HG03460 (cell line): ENCODE measurements at regions not wholly inside any gene's neighbourhood (a gene's known extent, or its start where the extent isn't known, plus 50 kb on each side); places are given as distances from the start of the nearest gene placed in this dataset.

ENCODE experiments used
- ATAC-seq: cut with Tn5 transposase; IDR thresholded peaks from one replicate; pipeline ENCODE4 v1.9.1; 2021; ENCODE audit not compliant: unreplicated experiment

DNA sequence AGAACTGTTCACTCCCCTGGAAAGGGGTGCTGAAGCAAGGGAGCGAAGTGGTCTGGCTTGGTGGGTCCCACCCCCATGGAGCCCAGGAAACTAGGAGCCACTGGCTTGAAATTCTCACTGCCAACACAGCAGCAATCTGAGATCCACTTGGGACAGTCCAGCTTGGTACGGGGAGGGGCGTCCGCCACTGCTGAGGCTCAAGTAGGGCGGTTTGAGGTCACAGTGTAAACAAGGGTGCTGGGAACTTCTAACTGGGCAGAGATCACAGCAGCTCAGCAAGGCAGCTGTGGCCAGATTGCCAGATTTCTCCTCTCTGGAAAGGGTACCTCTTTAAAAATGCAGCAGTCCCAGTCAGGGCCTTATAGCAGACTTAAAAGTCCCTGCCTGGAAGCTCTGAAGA lies 53.9 kb upstream of the GALNTL6 start:
- ATAC-seq = no peak

DNA sequence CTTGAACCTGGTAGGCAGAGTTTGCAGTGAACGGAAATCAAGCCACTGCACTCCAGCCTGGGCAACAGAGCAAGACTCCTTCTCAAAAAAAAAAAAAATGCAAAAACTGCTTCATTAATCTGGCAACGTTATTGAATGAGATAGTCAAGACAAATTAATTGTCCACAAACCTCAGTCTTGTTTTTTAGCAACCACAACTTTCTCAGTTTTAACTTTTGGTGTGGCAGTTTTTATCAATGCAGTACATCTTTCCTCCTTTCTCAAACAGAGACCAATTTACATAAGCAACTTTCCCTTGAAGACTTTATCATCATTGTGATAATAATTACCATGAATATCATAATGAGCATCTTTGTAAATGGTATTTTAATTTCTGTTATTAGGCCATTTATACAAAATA lies 61.7 kb upstream of the GALNTL6 start:
- ATAC-seq = no peak

DNA sequence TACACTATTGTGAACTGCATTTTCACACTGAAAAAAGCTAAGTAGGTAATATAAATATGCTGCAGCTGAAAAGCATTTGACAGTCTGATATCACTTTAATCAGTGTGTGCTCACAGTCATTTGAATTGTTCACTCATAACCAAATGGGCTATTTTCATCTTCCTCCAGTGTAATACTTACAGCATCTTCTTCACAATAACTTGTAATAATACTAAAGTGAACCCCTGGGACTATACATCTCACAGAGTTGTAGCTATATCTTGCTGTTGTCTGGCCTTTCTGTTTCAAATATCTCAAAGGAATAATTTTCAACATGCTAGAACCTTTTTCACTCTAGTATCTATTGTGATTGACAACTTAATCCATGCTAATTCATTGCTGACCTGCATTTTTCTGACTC lies 66.8 kb upstream of the GALNTL6 start:
- no peak for ATAC-seq

DNA sequence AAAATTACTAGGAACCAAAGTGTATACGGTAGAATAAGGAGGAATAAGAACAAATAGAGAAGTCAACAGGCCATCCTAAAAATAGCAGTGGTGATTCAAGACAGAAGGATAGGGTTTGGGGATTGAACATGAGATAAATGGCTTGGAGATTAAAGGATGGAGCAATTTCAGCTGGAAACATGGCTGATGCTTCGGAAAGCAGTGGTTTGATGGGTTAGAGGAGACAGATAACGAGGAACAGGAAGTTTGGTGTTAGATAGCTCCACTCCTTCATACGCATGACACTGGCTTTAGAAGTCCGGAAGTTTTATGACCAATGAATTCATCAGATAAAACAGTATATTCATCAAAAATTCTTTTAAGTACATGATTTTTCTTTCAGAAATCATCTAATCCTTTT lies 70.8 kb upstream of the GALNTL6 start:
- no peak for ATAC-seq

DNA sequence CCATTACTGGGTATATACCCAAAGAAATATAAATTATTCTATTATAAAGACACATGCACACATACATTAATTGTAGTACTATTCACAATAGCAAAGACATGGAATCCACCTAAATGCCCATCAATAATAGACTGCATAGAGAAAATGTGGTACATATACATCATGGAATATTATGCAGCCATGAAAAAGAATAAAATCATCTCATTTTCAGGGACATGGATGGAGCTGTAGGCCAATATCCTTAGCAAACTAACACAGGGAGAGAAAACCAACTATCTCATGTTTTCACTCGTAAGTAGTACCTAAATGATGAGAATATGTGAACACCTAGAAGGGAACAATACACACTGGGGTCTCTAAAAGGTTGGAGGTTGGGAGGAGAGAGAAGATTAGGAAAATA lies 86.0 kb upstream of the GALNTL6 start:
- ATAC-seq = no peak

DNA sequence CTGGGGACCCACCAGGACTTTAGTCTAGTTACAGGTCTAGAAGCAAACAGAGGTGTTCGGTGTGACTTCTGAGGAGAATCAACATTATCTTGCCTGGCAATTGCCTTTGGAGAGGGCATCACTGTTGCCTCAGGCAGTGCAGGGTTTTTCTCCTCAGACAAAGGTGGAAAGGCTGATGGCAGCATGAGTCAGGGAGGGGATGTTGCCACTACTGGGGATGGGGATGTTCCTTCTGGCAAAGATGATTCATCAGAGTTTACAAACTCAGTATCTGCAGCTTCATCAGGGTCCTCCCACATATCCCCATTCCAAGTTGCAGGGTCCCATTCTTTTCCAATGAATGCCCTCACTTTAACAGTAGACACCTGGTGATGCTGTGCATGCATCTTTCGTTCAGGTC lies 91.3 kb upstream of the GALNTL6 start:
- ATAC-seq = no peak

DNA sequence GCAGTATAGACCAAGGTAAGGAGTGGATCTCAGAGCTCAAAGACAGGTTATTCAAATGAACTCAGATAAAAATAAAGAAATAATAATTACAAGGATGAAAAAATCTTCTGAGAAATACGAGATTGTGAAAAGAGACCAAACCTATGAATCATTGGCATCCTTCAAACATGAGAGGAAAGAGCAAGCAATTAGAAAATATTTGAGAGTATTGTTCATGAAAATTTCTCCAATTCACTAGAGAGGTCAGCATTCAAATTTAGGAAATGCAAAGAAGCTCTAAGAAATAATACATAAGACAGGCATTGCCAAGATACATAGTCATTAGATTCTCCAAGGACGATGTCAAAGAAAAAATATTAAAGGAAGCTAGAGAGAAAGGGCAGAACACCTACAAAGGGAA lies 93.5 kb upstream of the GALNTL6 start:
- no peak for ATAC-seq

DNA sequence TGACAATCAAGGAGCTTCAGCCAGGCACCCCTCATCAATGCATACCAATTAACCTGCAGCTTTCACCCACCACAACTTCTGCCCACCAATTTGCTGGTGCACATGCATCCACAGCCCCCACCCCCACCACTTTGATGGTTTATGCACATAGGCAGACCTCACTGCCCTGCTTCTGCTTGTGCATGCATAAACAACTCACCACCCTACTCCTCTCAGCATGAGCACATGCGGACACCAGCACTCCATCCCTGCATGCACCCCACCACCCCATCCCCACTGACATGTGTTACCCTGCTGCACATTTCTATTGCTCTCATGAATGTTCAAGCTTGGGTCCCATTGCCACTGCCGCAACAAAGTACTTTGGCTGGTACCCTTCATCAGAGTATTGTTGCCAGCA lies 94.5 kb upstream of the GALNTL6 start:
- no peak for ATAC-seq

DNA sequence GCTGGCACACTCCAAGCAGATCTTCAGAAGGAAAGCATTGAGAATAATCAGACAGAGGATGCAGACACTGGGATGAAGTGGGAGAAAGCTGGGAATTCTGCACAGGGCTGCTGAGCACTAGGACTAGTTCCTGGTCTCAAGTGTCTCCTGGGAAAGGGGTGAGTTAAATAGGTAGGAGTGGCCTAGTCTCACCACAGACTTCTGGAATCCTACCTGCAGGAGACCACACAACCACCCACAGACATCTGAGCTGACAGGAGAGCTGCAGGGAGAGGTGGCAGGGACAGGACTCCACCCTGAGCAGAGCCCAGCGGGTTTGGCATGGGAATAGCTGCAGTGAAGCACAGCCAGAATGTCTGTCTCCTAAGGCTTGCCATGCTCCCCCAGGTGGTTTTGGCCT lies 95.1 kb upstream of the GALNTL6 start:
- no peak for ATAC-seq

DNA sequence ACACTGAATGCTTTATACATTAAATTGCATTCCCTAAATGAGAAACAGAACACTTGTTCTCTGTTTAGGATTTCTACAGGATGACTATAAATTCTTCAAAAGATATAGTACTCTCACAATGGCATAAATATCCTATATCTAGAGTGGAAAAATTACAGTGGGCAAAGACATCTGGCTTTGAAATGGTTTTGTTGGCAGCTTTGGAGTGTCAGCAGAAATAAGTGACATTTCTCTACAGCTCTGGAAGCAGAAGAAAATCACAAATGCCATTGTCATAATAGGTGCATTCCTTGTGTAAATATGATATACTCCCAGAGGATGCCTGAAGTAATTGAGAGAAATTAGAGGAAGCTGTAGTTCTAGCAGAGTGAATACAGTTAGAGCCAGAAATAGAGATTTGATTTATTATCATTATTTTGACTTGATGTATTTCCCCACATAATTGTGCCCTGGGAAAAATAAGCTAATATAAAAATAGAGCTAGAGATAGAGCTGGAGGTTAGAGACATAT lies 95.9 kb upstream of the GALNTL6 start:
- no peak for ATAC-seq

DNA sequence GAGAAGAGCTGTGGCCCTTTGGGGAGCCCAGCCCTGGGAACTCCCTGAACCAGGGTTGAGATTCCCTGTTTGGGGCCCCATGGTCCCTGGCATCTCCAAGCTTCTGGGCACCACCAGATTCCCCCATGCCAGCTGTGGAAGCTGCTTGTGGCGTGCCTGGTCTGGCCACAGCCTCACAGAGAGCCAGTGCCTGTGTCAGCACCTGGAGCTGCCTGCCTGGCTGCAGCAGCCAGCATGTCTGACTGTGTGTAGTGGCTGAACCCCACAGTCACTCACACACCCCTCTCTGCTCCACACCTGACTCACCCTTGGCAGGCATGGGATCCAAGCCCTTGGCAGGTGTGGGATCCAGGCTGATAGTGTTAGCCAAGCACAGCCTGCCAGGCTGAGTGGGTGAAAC lies 97.2 kb upstream of the GALNTL6 start:
- no peak for ATAC-seq

DNA sequence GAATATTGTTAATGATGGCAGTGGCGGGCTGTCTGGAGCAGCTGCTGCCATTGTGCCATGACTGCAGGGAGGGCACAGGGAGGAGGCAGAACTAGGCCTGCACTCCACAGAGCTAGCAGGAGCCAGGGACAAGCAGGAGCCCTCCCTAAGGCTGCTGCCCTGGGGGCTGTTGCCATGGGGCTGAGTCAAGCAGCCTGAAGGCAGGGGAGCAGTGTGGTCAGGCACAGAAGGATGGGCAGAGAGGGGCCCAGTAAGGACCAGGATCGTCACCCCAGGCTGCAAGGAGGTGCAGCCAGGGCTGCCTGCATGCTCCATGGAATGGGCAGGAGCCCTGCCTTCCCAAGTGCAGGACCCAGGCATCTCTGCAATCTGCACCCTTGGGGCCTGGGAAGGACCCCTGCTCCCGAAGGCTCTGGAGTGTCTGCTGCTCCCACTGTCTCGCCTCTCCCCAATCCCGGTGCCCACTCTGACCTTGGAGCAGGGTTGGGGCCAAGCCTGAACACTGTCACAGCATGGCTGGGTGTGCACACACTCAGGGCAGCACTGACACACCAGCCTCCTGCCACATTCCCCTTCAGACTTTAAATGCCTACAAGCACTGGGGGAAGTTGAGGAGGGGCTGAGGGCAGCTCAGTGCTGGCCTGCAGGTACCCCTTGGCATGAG lies 98.3 kb upstream of the GALNTL6 start:
- ATAC-seq = no peak

DNA sequence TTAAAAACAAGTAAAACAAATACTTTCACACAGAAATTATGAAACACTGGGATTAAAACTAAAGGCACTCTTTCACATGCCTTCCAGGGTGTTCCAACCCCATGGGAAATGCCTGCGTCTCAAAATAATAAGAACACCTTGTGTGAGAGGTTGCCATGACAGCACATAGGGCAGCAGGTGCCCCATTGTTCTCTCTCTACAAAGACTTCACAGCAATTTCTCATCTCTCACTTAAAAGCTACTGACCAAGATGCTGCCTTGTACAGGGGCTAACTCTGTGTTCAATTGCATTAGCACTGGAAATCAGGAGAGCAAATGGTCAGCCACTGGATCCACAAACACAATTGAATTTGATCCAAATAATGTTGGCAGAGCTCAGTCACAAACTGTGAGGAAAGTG lies 102.5 kb upstream of the GALNTL6 start:
- no peak for ATAC-seq

DNA sequence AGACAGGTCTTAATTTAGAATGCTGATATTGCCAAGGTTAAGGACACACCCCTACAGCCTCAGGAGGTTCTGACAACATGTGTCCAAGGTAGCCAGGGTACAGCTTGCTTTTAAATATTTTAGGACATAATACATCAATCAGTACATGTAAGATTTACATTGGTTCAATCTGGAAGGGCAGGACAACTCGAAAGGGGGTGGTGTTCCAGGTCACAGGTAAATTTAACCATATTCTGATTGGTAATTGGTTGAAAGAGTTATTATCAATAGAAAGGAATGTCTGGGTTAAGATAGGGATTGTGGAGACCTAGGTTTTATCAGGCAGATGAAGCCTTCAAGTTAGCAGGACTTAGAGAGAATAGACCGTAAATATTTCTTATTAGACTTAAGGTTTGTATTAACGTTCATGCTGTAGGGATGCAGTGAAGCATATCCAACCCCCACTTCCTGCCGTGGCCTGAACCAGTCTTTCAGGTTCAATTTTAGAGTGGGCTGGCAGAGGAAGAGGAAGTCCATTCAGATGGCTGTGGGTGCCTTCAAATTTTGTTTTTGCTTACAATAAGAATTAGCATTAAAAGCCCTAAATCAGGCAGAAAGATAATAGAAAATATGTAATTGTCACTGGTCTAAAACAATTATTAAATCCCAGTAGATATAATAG lies 136.5 kb upstream of the GALNTL6 start:
- ATAC-seq = peak; percentile 99

DNA sequence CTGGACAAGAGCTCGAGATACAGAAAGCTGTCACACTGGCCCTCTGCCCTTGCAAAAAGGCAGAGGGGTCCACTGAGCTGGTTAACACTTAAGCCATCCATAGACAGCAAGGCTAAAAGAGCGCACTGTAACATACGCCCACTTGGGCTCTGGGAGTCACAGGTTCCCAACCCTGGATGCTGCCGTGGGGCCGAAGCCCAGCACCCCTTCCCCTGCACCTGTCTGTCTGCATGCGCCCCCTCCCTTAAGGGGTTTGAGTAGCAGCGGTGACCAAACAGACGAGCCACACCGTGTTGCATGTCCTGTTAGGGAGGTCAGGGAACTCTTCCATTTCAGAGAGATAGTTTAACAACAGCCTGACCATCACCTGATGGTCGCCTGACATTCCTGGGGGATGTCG lies 138.4 kb upstream of the GALNTL6 start:
- ATAC-seq = no peak

DNA sequence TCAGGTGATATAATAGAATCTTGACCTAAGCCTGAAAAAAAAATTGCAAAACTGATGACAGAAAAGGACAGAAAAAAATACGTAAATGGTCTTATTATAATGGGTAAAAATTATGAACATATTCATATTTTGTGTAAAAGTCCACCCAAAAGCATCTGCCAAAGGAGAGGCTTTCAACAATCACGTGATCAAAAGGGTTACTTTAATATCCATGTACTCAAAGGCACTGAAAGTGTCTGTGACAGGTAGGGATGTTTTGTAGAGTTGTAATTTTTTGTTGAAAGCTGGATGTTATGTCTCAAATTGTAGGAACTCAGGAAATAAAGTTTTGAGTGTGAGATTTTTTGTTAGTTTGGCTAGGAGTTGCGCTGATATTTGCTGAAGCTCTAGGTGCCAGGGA lies 144.8 kb upstream of the GALNTL6 start:
- no peak for ATAC-seq

DNA sequence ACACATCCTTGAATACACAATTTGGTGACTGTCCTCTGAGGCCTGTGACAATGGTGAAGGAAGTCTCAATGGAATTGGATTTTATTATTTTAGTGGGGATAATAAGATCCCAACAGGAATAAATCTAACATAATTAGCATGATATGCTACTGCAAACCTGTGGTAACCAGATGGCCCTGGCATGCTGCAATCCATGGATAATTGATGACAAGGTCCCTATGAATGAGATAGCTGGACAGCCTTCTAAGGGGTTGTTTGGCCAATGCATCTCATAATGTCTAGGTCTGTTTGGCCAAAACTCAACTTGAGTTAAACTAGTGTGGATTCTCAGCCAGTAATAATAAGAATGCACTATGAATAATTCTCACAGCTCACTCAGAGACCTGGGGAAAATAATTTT lies 145.3 kb upstream of the GALNTL6 start:
- no peak for ATAC-seq

DNA sequence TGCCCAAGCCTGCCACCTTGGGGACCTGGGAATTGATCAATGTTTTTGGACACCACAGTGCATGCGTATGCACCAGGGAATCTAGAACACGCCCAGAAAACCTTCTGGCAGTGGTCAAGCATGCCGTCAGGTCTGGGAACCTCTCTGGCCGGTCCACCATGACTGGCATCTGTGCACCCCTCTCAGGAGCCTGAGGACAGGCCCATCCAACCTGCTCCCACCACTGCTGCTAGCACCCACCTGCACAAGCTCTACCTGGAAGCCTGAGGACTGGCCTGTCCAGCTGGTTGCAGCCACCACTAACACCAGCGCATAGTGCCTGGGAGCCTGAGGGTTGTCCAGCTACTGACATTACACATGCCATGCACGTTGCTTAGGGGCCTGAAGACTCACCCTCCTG lies 162.1 kb upstream of the GALNTL6 start:
- no peak for ATAC-seq

DNA sequence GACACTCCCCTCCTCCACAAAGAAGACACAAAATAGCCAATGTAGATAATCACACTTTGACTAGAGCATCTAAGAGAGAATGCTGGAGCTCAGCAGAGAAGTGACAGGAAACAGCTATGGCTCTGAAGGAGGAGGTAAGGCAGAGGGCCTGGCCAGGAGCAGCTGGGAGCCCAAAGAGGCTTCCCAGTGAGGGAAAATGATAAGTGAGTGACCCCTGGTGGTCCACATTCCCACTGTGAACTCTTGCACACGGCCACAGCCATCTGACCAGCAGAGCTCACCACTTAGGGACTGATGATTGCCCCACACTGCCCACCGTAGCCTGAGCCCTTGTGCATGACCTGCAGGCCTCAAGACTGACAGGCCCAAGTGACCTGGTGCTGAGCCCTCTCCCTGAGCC lies 162.7 kb upstream of the GALNTL6 start:
- ATAC-seq = no peak

DNA sequence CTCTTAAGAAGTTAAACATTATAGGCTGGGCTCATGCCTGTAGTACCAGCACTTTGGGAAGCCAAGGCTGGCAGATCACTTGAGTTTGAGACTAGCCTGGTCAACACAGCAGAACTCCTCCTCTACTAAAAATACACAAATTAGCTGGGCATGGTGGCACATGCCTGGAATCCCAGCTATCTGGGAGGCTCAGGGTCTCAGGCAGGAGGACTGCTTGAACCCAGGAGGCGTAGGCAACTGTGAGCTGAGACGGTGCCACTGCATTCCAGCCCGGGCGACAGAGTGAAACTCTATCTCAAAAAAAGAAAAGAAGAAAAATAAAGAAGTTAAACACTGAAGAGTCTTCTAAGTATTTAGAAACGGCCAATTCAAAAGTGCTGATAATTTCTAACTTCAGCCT lies 164.3 kb upstream of the GALNTL6 start:
- ATAC-seq = no peak

DNA sequence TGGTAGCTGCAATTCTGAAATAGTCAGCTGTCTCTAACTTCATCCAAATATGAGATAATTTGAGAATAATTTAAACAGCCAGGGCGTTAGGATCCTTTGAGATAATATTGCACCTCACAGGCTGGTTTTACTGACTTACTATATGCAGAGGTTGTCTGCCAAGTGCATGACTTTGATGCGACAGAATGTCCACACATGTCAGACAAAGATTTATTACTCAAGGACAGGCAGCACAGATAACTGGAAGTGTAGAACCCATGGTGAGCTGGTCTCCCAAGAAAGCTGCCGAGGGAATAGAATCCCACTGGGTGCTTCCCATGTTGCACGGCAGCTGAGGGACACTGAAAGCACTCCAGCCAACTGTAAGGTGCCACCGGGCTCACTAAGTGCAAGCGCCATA lies 166.2 kb upstream of the GALNTL6 start:
- no peak for ATAC-seq

DNA sequence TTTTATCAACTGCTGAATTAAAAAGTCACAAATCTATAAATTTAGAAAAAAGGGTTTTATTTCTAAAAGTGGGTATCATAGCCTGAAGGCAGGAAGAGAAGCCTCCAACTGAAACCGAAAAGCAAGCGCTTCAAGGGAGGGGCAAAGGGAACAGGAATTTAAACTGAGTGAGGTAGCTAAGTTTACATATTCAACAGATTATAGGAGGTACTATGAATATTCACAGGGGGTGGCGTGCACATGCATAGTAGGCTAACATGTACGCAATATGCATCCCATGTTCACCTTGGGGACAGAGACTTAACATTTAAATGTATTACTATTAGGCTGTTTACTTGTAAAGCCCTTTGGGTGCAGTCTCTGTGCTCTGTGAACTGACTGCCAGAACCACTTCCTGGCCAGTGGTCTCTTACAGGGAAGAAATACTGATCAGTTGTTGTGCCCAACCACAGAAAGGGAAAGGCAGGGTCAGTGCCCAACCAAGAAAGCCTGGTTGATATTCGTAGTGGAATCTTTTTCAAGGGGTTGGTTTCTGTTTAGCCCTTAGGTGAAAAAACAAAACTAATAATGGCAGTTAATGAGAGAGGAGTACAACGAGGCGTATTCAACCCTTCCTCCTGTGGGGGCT lies 168.7 kb upstream of the GALNTL6 start:
- peak; percentile 87 for ATAC-seq
